ENCODE measurements at regions not wholly inside any gene's neighbourhood (a gene's known extent, or its start where the extent isn't known, plus 50 kb on each side); places are given as distances from the start of the nearest gene placed in this dataset.

GRCh38 chr4:135344492-135344891 is 1142.9 kb upstream of the PABPC4L start:
- TF ChIP-seq CTCF (IDR thresholded peaks at IDR 0.05; ENCODE audit: extremely low read depth in 1 of 2, insufficient read depth in 1 of 2, low read depth in 1 of 2, low read length in 2 of 2): no peak
- no peak for TF ChIP-seq POLR2AphosphoS5 (IDR thresholded peaks at IDR 0.05; ENCODE audit: insufficient read depth, low read depth, low read length)
- TF ChIP-seq EZH2 (IDR thresholded peaks at IDR 0.05; ENCODE audit: borderline replicate concordance, low read depth, low read length, severe bottlenecking): no peak
